Fibroblast of mammary gland (primary cell): ENCODE measurements at regions not wholly inside any gene's neighbourhood (a gene's known extent, or its start where the extent isn't known, plus 50 kb on each side); places are given as distances from the start of the nearest gene placed in this dataset.
A peak's percentile ranks its signal among the peaks of the same experiment; 100 is the strongest.

Experiments used
- DNase-seq: peaks from one replicate; pipeline ENCODE4 v3.0.0-alpha.2; 2010; ENCODE audit warnings: low read depth
- H3K4me3 ChIP-seq: 2 replicates; pipeline ENCODE4 v1.5.1; 2011; ENCODE audit warnings: low read depth, mild to moderate bottlenecking, low read length, moderate library complexity; ENCODE audit not compliant: control insufficient read depth
- CTCF ChIP-seq: conservative IDR thresholded peaks from 2 replicates; pipeline ENCODE4 v1.5.1; 2011; ENCODE audit warnings: low read depth, low read length, inconsistent platforms; ENCODE audit not compliant: control insufficient read depth, insufficient read depth

DNA sequence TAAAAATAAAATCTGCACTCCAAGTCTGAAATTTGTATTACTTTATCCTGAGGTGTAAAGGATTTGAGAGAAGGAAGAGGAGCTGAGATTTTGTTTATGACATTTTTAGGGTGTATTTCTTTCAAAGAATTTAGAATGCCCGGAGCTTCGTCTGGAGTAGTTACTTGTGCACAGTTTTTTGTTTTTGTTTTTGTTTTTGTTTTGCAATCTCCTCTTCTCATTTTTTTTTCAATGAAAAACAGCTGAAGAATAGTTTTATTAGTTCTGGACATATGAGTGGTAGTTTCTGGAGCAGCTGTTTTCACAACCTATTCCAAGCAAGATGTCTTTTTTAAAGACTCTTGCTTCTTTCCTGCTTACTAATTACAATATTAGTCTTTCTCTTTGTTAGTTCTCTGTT lies 408.2 kb upstream of the PTGER4 start:
- no peak overlapping the region for H3K4me3 ChIP-seq
- no peak for TF ChIP-seq CTCF
- no peak for DNase-seq

DNA sequence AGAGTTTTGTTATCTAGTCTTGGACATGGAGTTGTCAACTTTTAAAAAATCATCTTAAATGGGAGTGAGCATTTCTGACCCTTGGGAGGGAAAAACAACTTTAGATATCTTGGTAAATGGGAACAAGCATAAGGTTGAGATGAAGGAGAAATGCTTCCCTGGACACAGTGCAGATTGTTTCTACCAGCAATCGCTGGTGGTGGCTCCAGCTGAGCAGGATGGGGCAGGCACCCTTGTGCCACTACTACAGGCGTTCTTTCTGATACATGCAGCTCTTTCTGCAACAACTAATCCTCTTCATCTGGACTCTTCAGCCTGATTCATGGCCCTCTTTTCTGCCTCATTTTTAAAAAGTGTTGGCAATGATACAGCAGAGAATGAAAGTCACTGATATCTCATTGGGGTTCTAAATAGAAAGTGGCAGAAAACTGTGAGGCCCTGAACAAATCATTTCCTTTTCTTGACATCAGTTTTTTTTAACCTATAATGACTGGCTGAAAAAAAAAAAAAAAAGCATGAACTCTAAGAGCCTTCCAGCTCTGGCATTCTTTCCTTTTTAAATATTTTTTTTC lies 409.4 kb upstream of the PTGER4 start:
- TF ChIP-seq CTCF = no peak
- no peak overlapping the region for H3K4me3 ChIP-seq
- no peak for DNase-seq

DNA sequence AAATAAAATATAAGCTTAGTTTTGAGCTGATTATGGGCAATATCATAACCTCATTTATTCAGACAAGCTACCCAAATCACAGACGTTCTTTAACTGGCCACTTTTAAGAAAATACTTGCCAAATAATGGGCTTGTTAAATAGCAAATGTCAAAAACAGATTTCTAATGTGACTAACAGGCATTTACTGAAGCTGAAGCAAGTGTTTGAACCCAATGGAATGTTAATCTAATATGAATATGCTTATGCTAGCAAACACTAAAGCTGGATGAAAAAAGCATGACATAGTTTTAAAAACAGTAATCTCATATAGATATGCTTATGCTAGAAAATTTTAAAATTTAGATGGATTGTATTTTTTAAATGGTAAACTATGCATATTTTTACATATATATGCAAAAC lies 411.6 kb upstream of the PTGER4 start:
- DNase-seq = no peak
- H3K4me3 ChIP-seq = no peak overlapping the region
- TF ChIP-seq CTCF = no peak

GRCh38 chr5:40266952-40267351 lies 412.8 kb upstream of the PTGER4 start:
- H3K4me3 ChIP-seq = no peak overlapping the region
- no peak for TF ChIP-seq CTCF
- DNase-seq = no peak

DNA sequence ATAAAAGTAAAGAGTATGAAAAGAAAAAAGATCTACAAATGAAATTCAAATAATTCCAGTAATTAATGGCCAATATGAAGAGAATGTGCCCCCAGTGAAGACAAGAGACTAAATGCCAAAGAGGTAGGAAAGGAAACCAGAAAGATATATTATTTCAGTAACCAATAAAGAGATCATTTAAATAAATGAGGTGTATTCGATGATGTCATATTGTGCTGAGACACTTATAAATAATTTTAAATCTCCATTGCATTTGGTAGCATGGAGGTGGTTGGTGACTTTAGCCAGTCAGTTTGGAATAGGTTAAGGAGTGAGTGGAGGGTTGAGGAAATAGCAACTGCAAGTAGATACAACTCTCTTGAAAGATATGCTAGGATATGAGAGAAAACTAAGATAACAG lies 417.7 kb upstream of the PTGER4 start:
- no peak for DNase-seq
- no peak overlapping the region for H3K4me3 ChIP-seq
- no peak for TF ChIP-seq CTCF

GRCh38 chr5:40260361-40260760 lies 419.4 kb upstream of the PTGER4 start:
- DNase-seq = peak; percentile 35
- no peak for TF ChIP-seq CTCF
- no peak overlapping the region for H3K4me3 ChIP-seq

DNA sequence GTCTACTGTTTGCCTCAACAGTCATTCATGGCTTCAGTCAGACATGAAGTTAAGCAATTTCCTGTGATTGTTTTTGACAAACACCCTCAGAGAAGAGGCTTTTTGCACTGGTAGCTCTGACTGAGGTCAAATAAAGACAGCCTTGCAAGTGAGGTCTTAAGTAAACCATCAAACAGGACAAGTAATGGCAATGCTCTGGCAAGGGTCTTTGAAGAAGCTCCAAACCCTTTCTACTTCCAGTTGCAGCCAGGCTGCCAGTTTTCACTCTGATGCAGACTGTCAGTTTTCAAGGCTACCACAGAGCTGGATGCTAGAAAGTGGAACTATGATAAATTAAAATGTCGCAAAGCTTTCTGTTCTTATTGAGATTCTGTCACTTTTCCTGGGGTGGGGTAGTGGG lies 421.5 kb upstream of the PTGER4 start:
- H3K4me3 ChIP-seq = no peak overlapping the region
- DNase-seq = no peak

More for the DNA sequence above, 421.5 kb upstream of the PTGER4 start:
- TF ChIP-seq CTCF = no peak
